ENCODE measurements at regions not wholly inside any gene's neighbourhood (a gene's known extent, or its start where the extent isn't known, plus 50 kb on each side); places are given as distances from the start of the nearest gene placed in this dataset.

- no peak for TF ChIP-seq CTCF (conservative IDR thresholded peaks at IDR 0.05; ENCODE audit: low read length)
- TF ChIP-seq EZH2phosphoT487 (IDR thresholded peaks at IDR 0.05; ENCODE audit: borderline replicate concordance): no peak
These were observed 85.5 kb downstream of the TRIM27 start for GRCh38 chr6:28838289-28838633.
